Thymus (tissue), 11 donors: ENCODE measurements at regions not wholly inside any gene's neighbourhood (a gene's known extent, or its start where the extent isn't known, plus 50 kb on each side); places are given as distances from the start of the nearest gene placed in this dataset.

Experiments
- DNase-seq, 9 donors: peaks; one replicate each; pipeline ENCODE4 v3.0.0-alpha.2; 2013; ENCODE audit warnings: low spot score in 9 of 9, low read depth in 6 of 9, missing footprints in 1 of 9
- H3K27ac ChIP-seq, 2 donors: one replicate each; pipeline ENCODE4 v1.5.1; 2013; ENCODE audit warnings: control low read depth in 1 of 2, low read depth in 1 of 2, low read length in 1 of 2, mild to moderate bottlenecking in 1 of 2, moderate library complexity in 1 of 2
- H3K27me3 ChIP-seq, 2 donors: one replicate each; pipeline ENCODE4 v1.5.1; 2013; ENCODE audit warnings: low read length in 1 of 2; ENCODE audit not compliant: control insufficient read depth in 2 of 2, insufficient read depth in 1 of 2
- H3K36me3 ChIP-seq, 2 donors: one replicate each; pipeline ENCODE4 v1.5.1; 2013; ENCODE audit warnings: low read length in 1 of 2, mild to moderate bottlenecking in 1 of 2, moderate library complexity in 1 of 2; ENCODE audit not compliant: control insufficient read depth in 2 of 2, insufficient read depth in 2 of 2
- H3K4me1 ChIP-seq, 2 donors: one replicate each; pipeline ENCODE4 v1.5.1; 2013; ENCODE audit warnings: low read length in 2 of 2; ENCODE audit not compliant: control insufficient read depth in 2 of 2, insufficient read depth in 2 of 2
- H3K4me3 ChIP-seq, 2 donors: one replicate each; pipeline ENCODE4 v1.5.1; 2013; ENCODE audit warnings: low read length in 2 of 2, control low read depth in 1 of 2, mild to moderate bottlenecking in 1 of 2
- H3K9me3 ChIP-seq, 2 donors: one replicate each; pipeline ENCODE4 v1.5.1; 2013; ENCODE audit warnings: low read length in 1 of 2, mild to moderate bottlenecking in 1 of 2; ENCODE audit not compliant: control insufficient read depth in 2 of 2, insufficient read depth in 1 of 2
- WGBS: extraction: QIAGEN DNeasy Blood & Tissue Kit; methylation state at CpG from one replicate; pipeline ENCODE4 v1.1.7; 2013; 5-methylcytosine and 5-hydroxymethylcytosine counted together
- donor health status: healthy.

DNA sequence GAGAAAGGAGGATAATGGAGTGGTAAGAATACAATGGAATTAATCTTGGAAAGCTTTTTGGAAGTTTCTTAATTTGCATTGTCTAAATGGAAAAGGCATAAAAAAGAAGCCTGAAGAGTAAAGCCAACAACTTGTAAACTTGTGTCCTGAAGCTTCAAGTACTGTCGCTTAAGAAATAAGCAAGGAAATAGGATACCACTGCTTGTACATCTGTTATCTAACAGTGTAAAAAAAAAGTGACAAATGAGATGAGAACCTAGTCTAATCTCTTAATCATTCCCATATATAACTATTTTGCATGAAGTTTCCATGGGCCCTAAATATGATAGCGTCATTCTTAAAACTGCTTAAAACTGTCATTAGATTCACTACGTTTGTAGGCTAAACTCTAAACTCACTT lies 134.0 kb upstream of the DYRK2 start:
- H3K36me3 ChIP-seq: no peaks in the 10 kb centered on the region
- WGBS: 88% methylated on average over 3 of the region's 3 CpGs

DNA sequence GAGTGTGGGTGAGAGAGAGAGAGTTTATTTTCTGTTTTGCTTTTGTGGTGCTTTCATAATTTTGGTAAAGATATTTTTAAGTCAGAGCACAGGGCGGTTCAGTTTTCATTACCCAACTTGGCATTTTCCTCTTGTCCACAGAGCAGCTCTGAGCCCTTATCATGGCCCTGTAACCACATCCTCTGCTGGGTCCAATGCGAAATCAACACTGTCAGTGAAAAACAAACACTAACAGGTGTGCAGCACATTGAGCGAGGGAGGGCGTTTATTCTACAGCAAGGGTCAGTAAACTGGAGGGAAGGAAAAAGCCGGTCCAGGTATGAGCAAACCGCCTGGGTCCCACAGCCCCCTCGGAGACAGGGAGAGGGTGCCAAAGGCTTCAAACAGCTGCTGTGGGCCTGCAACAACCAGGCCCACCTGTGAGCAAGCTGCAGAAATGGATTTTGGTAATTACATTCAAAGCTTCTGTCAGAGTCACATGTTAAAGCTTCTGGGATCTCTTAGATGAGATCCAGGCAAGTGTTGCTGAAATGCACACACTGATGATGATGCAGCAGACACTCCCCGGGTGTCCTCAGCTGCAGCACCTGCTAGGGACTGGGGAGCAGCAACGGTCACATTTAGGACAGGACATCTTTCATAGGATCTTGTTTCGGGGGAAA lies 132.7 kb upstream of the DYRK2 start:
- WGBS: 17% methylated on average over 10 of the region's 10 CpGs

More for the DNA sequence above, 134.0 kb upstream of the DYRK2 start:
- DNase-seq: peak in 1 of 9 donors; percentile 35
- Histone ChIP-seq H3K4me3 (no peak overlapping the region), H3K4me1 (peaks cover 26 to 50% of the 10 kb centered on the region in 2 donors), H3K9me3 (no peaks in the 10 kb centered on the region), H3K27me3 (no peaks in the 10 kb centered on the region), H3K27ac (peak overlapping the region in 1 of 2 donors; percentile 90)

DNA sequence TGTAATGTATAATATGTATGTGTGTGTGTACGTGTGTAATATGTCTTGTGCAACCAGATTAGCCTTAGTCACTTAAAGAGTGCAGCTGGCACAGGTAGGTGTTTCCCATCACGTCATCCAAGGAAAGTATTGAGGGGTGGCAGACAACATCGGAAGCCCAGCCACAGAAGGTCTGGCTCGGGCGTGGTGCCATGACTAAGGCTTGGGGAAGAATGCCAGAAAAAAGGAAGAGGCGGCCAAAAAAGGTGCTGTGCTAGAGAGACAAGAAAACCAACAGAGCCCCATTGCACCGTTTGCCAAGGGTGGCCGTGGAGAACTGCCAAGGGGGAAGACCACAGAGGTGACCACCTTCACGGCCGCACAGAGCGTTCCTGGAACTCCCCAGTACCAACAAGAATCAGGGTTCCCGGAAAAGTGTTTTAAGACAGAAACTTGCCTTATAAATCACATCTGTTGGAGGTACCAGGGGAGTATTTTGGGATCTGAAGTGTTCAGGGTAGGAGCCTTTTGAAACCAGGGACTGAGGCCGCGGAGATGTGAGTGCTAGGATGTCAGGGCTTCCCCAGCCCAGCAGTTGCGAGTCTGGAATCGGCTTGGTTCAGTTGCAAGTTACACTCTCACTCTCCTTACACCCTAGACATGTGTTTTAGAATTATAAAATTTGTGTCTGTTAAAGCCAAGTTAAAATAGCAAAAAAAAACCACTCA lies 131.2 kb upstream of the DYRK2 start:
- Histone ChIP-seq H3K4me1 (peaks cover 23 to 42% of the 10 kb centered on the region in 2 donors), H3K27me3 (no peaks in the 10 kb centered on the region), H3K27ac (no peak overlapping the region), H3K4me3 (no peak overlapping the region), H3K36me3 (no peaks in the 10 kb centered on the region), H3K9me3 (no peaks in the 10 kb centered on the region)
- 62% methylated on average over 16 of the region's 16 CpGs for WGBS
- peak in 1 of 9 donors; percentile 16 for DNase-seq

More for the DNA sequence above, 132.7 kb upstream of the DYRK2 start:
- no peak overlapping the region for H3K4me3 ChIP-seq
- peaks cover 26 to 50% of the 10 kb centered on the region in 2 donors for H3K4me1 ChIP-seq
- peak; percentile 47 to 90 (median 65) for DNase-seq
- no peaks in the 10 kb centered on the region for H3K27me3 ChIP-seq
- no peaks in the 10 kb centered on the region for H3K9me3 ChIP-seq
- H3K27ac ChIP-seq: peak overlapping the region; percentile 88 to 90
- H3K36me3 ChIP-seq: no peaks in the 10 kb centered on the region

DNA sequence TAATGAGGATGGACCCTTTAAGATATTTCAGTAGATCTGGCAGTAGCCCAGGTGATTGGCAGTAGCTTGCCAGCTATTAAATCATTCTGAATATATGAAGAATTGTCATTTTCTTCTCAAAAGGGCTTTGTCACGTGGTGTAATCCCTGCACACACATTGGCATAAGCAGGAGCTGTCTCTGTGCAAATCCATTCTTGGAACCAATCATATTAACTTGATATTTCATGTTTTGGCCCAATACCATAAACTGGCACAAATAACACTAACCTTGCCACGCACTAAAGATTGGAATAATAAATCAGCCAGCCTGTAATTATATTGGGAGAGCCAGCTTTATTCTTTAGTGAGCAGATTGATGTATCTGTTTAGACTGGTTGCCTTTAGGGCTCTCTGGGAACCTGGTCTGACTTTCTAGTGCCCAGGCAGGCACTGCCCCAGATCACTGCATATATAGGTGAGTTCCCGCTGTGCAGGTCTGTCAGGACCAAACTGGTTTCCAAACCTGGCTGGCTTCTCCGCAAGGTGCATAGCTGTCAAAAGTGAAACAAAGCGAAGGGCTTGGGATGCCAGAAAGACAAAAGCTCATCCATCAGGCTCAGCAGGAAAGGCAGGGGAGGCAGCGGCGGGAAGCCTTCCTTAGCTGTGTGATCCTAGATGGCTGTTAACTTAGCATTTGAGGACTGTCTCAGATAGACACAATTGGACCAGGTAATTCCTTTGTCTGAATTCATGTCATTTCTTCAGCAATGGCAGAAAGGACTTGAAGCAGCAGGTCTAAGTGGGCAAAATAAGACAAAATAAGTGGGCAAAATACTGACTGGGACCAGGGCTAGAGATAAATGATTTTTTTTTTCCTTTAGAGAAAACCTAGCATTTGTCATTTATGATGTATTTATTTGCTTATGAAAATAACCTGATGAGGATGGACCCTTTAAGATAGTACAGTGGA lies 128.8 kb upstream of the DYRK2 start:
- Histone ChIP-seq H3K27me3 (no peaks in the 10 kb centered on the region), H3K36me3 (no peaks in the 10 kb centered on the region), H3K27ac (no peak overlapping the region), H3K9me3 (no peaks in the 10 kb centered on the region), H3K4me3 (no peak overlapping the region), H3K4me1 (peaks cover 22 to 29% of the 10 kb centered on the region in 2 donors)
- peak in 1 of 9 donors; percentile 12 for DNase-seq
- WGBS: 95% methylated on average over 7 of the region's 7 CpGs

DNA sequence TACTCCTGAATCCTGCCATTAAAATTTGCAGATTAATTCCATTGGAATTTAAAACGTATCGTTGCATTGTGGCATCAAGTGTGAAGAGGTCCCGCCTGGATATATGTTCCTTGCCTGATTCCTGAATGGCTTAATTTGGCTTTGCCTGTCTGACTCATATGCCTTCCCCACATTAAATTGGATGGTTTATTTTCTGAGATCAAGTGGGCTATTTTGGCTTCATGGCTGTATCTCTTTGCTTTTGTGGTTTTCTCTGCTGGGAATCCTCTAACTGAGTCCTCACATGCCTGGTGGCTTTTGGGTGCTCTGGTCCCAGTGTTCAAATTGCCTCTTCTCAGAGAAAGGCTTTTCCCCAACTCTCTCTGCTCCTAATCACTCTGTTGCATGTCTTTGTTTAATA lies 127.9 kb upstream of the DYRK2 start:
- H3K4me1 ChIP-seq: peaks cover 14 to 20% of the 10 kb centered on the region in 2 donors

DNA sequence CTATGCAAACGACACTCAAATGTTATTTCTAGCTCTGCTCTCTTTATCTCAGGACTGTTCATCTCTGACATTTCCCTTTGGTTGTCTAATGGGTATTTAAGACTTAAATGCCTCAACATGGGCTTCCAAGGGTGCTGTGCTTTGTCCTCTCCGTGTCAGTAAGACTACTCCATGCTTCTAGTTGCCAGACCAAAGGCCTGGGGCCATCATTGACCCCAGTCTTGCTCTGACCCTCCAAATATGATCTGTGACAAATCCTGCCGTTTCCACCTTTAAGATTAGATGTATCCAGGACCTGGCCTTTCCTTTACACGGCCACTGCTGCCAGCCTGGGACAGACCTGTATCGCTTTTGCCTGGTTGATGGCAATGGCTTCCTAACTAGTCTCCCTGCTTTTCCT lies 126.3 kb upstream of the DYRK2 start:
- Histone ChIP-seq H3K4me3 (no peak overlapping the region), H3K9me3 (no peaks in the 10 kb centered on the region), H3K4me1 (peaks cover 0 to 4% of the 10 kb centered on the region in 2 donors), H3K36me3 (no peaks in the 10 kb centered on the region), H3K27ac (no peak overlapping the region), H3K27me3 (no peaks in the 10 kb centered on the region)
- no peak for DNase-seq
- WGBS: 98% methylated on average over 5 of the region's 5 CpGs

More for the DNA sequence above, 127.9 kb upstream of the DYRK2 start:
- H3K36me3 ChIP-seq: no peaks in the 10 kb centered on the region
- no peak overlapping the region for H3K4me3 ChIP-seq
- WGBS: 98% methylated on average over 3 of the region's 3 CpGs
- no peaks in the 10 kb centered on the region for H3K27me3 ChIP-seq
- no peak for DNase-seq
- no peak overlapping the region for H3K27ac ChIP-seq
- no peaks in the 10 kb centered on the region for H3K9me3 ChIP-seq

DNA sequence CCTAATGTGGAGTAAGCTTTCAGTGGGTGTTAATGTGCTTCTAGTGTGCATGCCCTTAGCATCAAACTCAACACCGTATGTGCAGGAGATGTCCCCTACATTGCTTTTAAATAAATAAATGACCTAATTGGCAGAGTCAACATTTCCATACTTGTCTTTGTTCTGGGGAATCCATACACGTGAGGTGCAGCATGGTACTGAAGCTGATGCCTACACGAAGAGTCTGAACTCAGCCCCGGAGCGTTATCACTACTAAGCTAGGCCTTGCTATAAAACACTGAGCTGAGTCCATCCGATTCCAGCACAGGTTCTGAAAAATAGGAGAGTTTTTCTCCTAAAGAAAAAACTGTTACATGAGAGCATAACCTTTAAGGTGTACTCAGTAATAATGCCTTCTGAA lies 125.0 kb upstream of the DYRK2 start:
- H3K27ac ChIP-seq: no peak overlapping the region
- H3K4me1 ChIP-seq: peaks cover 0 to 3% of the 10 kb centered on the region in 2 donors
- no peaks in the 10 kb centered on the region for H3K27me3 ChIP-seq
- H3K4me3 ChIP-seq: no peak overlapping the region
- DNase-seq: no peak
- H3K36me3 ChIP-seq: no peaks in the 10 kb centered on the region
- H3K9me3 ChIP-seq: no peaks in the 10 kb centered on the region
- WGBS: 91% methylated on average over 6 of the region's 6 CpGs

DNA sequence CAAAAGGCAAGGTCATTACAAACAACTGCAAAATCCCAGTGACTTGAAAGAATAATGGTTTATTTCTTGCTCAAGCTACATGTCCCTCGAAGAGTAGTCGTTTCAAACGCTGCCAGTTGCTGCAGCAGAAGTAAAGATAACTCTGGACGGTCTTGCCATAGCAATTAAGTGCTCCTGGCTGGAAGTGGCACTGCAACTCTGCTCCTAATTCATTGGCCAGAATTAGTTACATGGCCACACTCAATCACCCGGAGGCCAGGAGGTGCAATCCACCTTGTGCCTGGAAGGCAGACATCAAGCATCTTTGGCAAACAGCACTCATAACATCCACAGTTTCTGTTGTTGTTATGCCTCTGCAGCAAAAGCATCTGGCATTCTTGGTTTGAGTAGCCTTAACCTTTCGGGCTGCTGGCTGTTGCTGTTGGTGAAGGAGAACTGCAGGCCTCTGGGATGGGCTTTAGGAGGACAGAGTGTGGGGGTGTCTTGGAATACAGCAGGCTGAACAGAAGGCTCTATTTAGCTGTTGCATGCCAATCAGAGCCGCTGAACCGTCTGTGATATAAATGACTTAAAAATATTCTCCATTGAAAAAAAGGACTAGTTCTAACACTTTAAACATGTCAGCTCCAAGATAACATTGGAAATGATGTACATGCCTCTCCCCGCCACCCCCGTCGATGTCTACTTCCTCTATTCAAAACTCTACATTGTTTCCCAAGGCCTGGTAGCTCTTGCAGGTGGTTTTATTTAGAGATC lies 123.5 kb upstream of the DYRK2 start:
- Histone ChIP-seq H3K36me3 (no peaks in the 10 kb centered on the region), H3K4me1 (peaks cover 0 to 3% of the 10 kb centered on the region in 2 donors), H3K4me3 (no peak overlapping the region), H3K27me3 (no peaks in the 10 kb centered on the region), H3K27ac (no peak overlapping the region), H3K9me3 (no peaks in the 10 kb centered on the region)
- WGBS: 87% methylated on average over 11 of the region's 11 CpGs
- DNase-seq: no peak
